Ammon's horn (tissue), 1 donor: ENCODE measurements at regions not wholly inside any gene's neighbourhood (a gene's known extent, or its start where the extent isn't known, plus 50 kb on each side); places are given as distances from the start of the nearest gene placed in this dataset.

Source experiments
- DNase-seq: peaks from one replicate; pipeline ENCODE4 v3.0.0-alpha.2; 2016; ENCODE audit warnings: low spot score

DNA sequence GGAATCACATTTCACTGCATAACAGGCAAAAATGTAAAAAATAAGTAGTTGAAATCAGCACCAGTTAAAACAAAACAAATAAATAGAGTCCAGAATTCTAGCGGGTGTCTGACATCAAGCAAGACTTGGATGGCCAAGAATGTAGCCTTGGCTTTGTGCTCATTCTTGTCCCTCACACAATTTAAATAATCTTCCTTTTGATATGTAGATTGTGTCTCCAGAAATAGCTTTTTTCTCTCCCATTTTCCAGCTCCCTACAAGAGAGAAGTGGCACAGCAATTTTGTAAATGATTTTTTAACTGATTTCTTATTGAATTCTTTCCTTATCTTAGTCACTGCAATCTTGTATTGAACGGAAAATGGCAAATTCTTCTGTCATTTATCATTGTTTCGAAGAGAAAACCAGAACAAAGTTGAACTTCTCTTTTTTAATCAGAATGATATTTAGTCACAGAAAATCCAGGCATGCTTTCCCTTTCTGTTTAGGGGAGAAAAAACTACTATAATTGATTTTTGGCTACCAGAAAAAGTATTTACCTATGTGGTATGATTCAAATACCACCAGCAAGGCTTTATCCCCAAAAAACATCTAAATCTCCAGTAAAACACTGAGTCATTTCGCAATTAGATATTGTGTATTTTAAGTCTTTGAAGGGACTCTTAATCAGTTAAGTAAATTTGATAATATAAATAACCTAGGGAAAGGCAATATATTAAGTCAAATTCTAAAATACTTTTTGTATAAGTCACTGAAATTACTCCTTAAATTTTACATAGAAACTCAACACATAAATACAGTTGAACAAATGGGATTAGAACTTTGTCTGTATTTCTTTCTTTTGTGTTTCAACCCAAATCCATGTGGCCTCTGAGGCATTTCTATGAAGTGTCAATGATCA is 481.7 kb downstream of the GBE1 start:
- no peak for DNase-seq

DNA sequence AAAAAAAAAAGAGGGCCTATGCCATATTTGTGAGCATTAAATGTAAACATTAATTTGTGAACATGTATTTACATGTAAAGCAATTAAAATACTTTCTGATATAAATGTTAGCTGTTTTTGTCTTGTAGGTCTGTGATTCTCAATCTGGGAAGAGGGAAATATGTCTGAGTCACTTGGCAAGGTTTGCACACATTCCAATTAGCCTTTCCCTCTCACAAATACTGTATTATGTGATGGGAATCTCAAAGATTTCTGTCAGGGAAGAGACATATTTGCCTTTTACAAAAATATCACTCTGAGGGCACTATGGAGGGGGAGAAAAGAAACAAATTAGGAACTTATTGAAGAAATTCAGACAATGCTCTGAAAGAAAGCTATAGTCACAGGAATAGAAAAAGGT is 483.6 kb downstream of the GBE1 start:
- no peak for DNase-seq

DNA sequence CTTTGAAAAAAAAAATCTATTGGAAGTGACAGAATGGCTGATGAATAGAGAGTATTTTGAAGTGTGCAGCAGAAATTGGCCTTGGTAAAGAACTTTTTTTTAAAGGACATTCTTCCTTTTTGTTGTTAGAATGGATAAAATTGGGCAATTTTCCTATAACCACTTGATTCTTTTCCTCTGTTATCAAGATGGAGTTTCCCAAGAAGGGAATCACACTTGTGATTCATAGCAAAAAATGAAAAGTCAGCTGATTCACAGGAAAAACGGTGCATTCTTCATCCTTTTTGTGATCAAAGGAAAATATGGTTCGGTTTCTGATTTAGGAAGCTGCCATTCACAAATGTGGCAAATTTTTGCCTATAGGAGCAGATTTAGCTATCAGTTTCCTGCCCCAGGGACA is 486.8 kb downstream of the GBE1 start:
- DNase-seq = no peak

DNA sequence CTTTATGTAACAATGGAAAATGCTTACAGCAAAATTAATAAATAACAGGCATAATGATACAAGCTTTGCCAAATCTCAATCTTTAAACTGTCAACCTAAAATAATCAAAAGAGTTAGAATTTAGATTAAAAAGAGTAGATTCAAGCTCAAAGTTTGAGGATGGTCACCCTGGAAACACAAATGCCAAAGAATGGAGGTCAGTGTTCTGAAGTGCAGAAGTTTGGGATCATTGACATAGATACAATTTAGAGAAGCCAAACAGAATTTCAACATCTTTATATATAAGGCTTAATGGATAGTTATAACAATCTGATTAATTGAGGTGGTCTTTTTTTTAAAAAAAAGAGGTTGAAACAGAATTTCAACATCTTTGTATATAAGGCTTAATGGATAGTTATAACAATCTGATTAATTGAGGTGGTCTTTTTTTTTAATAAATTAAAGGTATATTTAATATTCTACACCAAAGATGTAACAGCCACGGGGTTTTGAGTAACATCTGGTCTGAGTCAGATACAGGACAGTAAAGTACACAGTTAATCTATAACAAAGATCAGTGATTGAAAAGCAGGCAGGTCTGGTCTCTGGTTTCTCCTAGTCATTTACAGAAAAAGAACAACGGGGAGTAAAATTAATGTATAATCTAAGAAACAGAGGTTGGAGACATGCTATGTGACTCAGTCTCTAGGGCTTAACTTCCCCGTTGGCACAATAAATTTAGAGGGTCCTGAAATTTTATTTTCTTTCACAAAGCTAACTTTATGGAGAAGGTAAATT is 490.7 kb downstream of the GBE1 start:
- no peak for DNase-seq

DNA sequence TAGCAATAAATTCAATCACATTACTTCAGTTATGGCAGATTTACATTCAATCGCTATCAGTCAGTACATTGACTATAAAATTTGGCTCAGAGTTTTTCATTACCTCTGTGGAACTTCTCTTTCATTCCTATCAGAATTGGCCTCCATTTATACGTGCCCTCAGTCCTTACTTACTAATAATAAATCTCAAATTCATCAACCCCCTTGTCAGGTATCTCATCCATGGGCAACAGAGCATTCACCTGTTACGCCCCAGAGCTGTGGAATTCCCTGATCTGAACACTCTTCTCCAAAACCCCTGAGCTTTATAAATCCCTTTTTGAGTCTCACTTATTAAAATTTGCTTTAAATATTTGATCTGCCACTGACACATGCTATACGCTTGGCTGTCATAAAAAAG is 492.9 kb downstream of the GBE1 start:
- DNase-seq = no peak

DNA sequence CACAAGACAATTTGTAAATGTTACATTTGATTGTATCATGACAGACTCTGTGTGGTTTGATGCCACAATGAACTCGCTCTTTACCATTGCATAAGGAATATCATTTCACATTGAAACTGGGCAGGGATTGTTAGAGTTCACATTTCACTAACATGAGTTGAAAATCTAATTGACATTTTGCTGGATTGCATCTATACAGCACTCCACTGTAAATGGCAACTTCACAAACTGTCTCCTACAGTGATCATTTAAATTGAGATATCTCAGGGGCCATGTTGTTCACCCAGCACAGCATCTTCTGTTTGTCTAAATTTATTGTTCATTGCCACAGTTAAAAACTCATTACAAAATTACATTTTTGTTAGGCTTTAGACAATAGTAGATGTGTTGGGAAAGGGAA is 499.4 kb downstream of the GBE1 start:
- no peak for DNase-seq

DNA sequence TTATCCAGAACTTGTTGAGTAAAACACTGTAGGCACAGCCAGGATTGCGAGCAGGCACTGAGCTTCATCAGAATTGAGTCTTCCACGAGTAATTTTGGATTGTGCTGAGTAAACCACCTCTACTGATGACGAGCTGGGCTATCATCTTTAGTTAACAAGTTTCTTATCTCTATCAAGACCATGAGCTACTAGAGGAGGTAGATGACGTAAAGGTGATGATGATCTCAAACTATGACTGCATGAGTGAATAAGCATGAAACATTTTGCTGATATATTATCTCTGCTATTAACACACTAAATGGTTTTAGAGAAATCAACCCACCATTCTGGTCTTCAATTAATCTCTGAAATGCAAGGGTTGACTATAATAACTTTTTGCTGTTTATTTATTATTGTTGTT is 506.0 kb downstream of the GBE1 start:
- DNase-seq = no peak

DNA sequence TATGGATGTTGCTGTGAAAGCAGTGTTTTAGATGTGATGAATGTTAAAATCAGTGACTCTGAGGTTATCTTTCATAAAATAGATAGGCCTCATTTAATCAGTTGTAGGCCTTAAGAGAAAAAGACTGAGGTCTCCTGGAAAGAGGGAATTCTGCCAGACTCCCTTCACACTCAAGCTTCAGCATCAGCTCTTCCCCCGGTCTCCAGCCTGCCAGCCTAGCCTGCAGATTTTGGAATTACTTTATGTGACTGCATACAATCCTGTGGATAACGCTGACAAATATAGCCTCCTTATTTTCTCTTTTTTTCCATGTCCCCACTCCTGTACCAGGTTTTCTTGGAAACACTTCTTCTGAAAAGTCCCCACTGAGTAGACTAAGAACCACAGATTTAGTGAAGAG is 510.3 kb downstream of the GBE1 start:
- DNase-seq = no peak

DNA sequence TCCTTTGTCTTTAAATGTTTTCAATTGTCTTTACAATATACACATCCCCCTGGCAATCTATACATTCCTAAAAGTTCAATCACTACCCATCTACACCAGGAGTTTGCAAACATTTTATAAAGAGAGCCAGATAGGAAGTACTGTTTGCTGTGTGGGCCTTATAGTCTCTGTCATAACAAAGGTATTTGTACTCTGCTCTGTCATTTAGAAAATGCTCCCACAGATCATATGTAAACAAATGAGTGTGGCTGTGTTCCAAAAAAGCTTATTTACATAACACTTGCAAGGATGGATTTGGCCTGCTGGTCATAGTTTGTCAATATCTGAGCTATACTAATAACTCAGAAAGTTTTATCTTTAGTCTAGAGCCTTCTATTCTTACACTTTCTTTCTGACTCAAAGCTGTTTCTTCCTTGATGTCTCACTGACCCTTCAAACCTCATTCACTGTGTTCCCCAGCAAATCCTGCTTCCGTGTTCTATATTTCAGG is 511.9 kb downstream of the GBE1 start:
- DNase-seq = no peak

DNA sequence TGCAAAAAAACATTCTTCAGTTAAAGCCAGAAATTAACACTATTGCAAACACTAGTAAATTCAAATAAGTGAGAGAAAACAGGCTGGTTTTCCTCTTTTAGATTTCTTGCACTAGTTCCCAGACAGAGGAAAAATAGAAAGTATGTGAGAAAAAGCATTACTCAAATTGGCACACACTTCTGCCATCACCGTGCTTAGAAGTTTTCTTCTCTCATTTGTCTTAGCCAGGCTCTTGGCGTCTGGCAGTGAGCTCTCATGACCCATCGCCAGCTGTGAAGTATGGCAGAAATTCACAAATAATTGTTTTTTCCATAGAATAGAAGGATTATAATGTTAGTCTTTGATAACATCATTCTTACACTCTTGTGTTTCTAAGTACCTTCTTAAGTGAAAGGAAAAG is 515.9 kb downstream of the GBE1 start:
- DNase-seq = no peak

DNA sequence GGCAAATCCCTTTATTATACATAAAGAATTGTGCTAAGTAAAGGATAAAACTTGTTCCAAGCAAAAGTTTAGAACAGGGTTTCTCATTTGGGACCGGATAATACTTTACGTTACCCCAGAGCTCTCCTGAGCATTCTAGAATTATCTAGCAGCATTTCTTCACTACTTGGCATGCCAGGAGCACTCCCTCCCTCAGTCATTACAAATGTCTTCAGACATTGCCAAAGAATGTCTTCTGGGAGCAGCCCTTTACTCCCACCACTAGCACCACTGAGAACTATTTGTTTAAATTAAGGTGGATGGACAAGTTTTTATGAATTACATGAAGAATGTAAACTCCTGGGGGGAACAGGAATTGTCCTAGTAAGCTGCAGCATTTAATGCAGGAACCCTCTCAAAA is 516.4 kb downstream of the GBE1 start:
- DNase-seq = no peak

DNA sequence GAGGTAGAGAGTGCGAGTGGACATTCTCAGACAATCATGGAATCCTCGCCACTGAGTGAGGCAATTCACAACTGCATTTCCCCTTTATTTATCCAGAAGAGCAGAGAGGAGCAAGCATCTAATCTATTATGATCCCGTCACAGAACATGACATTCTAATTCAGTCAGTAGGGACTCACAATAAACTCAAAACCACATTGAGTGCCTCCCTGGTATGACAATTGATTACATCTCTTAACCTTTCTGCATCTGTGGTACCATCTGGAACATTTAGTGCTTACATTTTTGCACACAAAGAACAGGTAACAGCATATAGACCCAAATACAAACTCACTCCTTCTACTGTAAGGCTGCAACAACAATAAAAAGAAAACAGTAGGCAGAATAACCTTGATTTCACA is 517.2 kb downstream of the GBE1 start:
- no peak for DNase-seq

DNA sequence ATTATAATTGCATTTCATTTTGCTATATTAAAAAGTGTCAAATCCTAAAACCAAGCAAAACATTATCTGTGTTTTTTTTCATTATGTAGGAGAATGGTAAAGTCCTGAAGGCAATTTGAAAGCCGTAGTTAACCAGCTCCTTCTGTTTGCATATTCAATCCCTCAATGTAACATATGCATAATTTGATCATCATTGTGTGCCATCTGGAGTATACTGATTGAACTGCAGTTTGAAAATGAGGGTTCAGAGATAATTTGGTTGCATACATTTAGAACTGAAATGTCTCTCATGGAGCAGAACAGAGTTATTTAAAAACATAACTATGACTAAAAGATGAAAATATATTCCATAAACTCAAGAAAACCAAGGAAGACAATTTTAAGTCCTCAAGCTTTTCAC is 518.6 kb downstream of the GBE1 start:
- DNase-seq = peak; percentile 40

DNA sequence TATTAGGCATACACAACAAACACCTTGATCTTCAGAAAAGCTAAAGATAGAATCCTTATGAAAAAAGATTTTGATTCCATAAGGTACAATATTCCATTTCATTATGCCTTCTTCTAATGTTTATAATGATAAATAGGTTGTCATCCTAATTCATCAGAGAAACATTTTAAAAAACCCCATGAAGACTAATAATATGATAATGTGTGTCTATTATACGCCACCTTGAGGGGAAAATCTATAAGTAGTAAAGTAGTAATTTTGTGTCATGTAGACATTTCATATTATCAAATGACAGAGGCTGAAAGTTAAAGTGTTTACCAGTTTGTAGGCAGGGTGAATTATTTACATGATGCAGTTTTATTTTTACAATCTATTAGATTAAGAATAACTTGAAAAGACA is 524.3 kb downstream of the GBE1 start:
- no peak for DNase-seq

DNA sequence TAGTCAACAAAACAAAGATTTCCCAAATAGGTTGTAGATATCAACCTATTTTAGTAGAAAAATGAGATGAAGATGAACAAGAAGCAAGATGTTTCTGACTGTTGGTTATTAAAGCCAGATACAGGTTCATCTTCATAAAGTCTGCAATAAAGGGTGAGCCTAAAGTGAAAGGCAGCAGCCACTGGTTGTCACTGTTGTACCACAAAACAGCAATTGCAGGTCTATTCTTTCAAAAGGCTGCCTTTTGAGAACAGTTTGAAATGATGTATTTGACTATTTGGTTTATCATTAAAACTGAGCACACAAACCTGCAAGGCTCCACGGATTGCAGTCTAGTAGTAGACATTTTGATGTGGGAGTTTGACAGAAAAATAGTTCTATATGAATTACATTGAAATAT is 543.4 kb downstream of the GBE1 start:
- peak; percentile 67 for DNase-seq

DNA sequence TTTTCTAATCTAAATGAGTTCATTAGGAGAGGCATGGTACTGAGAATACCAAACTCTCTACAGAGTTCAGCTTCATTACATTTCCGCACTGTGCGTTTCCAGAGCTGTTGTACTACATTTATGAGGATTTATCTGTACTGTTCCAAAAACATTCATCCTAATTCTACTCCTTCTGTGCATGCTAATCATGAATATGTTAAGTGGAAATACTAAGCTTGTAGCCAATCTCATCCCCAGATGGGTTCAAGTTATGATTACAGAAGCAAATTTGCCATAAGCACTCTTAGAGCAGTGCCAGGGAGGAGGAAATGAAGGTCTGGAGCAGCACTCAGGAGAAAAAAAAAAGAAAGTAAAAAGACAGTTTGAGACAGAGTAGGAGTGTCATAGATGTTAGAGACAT is 544.3 kb downstream of the GBE1 start:
- peak; percentile 9 for DNase-seq

DNA sequence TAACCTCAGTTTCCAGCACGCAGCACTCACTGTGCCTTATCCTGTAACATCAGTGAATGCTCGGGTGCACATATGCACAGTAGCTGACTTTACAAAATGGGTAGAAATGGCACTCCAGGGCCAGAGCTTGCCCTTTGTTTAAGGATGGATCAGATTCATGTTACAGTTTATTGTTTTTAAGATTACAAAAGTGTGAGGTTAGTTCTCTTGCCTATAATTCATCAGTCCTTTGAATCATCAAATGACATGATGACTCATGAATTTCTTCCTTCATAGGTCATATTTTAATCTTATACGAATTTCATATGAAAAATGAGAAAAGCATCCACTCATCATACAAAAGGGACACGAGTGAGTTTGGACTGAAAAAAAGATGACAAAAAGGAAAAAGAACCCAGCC is 545.3 kb downstream of the GBE1 start:
- no peak for DNase-seq

DNA sequence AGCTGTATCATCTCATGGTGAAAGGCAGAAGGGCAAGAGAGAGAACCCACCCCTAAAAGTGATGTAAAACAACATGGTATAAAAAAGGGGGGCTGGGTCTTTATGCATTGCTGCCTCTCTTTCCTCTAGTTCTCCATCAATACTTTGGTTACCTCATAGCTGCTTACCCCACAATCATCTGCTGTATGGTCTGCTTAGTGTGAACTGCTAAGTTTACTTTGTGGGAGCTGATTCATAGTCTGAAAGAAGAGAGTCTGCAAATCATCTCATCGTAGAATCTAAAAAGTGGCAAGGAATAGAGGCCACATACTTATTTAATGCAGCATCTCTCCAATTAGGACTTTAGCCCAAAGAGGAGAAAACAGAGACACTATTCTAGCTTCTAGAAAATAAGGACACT is 546.8 kb downstream of the GBE1 start:
- DNase-seq = no peak

DNA sequence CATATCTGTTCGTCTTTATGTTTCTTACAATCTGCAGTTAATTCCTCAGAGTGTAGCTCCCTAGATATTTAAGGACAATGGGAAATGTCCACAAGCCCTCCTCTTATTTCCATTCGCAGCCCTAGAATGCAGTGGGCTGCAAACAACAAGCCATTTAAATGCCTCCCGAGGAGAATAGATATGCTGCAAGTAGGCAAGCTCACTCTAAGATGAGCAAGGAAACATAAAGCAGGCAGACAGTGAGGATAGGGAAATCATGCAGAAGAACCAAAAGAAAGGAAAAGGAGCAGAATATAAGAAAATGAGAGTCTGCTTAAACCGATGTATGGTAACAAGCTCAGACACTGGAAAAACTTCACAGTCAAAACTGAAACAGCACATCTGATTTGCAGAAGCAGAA is 561.9 kb downstream of the GBE1 start:
- peak; percentile 3 for DNase-seq

DNA sequence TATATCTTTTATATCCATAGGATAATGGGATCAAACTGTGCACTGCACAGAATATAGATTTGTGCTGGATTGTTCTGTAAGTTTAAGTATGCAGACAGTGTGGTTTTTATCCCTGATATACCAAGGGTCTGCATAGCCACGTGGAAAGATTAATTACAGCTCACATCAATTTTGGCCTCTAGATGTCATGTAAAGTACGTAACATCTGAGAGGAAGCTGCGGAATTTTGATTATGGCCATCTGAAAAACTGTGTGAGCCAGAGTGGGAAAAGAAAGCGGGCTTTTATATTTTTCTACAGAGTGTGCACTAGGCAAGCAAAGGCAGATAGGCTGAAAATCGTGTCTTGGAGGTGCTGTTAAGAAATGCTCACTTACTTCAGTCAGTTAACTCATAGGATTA is 562.7 kb downstream of the GBE1 start:
- no peak for DNase-seq

DNA sequence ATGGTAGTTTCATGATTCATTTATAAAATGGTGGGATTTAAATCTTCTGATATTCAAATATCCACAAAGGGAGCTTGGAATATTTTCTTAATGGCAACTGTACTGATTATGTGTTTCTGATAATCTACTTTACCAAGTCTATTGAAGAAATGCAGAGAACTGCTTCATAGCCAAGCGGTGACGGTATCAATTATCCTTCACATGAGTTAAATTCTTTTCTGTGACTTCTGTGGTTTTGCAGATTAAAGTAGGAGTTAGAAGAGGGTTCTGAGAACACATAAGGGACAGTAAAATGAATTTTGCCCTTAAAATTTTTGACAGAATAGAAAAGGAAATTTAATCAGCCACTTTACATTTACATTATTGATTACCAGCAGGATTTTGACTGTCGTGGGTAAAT is 563.2 kb downstream of the GBE1 start:
- no peak for DNase-seq

DNA sequence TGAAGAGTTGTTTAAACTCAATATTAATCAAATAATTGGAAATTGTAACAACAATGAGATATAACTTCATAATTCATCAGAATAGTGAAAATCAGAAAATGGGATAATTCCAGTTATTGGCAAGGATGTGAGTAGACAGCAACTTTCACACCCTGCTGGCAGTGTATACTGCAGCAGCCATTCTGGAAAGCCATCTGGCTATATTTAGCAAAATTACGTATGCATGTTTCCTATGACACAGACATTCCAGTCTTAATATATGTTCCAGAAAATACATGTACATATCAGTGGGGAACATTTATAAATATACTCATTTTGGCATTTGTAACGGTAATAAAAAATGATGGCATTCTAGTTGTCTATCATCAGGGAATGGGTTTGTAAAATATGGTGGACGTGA is 564.1 kb downstream of the GBE1 start:
- DNase-seq = no peak

DNA sequence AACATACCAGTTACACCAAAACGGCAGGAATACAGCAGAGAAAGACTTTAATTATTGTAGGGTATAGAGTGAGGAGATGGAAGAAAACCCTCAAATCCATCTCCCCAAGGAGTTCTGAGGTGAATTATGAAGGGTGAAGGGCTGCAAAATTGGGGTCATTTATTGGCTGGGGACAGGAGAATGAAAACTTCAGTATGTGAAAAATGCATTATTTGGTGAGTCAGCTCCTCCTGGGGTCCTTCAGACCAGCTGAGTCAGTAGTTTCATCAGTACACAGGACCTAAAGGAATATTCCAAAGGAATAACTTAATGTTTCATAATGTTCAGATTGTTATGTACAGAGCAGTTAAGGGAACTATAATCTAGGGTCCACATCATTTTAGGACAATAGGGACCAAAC is 566.0 kb downstream of the GBE1 start:
- DNase-seq = no peak
